ENCODE measurements at regions not wholly inside any gene's neighbourhood (a gene's known extent, or its start where the extent isn't known, plus 50 kb on each side); places are given as distances from the start of the nearest gene placed in this dataset.

DNA sequence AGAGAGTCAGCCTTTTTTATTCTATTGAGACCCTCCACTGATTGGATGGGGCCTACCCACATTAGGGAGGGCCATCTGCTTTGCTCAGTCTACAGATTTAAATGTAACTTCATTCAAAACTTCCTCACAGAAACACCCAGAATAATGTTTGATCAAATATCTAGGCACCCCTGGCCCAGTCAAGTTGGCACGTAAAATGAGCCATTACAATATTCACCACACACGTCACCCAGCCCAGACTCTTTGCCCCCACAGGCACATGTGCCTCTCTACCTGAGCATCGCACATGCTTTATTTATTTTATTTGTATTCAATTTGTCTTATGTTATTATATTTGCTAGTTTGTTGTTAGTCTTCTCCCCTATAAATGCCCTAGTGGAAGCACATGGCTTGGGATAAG, 70.9 kb upstream of the EYA2 start:
- DNase-seq (ENCODE audit: low spot score) (no peak), ATAC-seq (no peak)
- peaks cover 34 to 54% of the 10 kb centered on the region in 2 donors for H3K27me3 Mint-ChIP-seq
- no peak overlapping the region for H3K27ac Mint-ChIP-seq
- no peaks in the 10 kb centered on the region for H3K9me3 Mint-ChIP-seq
- H3K4me3 Mint-ChIP-seq = no peak overlapping the region
- H3K4me1 Mint-ChIP-seq (ENCODE audit: low read depth in 2 of 2) = no peaks in the 10 kb centered on the region
- no peaks in the 10 kb centered on the region for H3K36me3 Mint-ChIP-seq

DNA sequence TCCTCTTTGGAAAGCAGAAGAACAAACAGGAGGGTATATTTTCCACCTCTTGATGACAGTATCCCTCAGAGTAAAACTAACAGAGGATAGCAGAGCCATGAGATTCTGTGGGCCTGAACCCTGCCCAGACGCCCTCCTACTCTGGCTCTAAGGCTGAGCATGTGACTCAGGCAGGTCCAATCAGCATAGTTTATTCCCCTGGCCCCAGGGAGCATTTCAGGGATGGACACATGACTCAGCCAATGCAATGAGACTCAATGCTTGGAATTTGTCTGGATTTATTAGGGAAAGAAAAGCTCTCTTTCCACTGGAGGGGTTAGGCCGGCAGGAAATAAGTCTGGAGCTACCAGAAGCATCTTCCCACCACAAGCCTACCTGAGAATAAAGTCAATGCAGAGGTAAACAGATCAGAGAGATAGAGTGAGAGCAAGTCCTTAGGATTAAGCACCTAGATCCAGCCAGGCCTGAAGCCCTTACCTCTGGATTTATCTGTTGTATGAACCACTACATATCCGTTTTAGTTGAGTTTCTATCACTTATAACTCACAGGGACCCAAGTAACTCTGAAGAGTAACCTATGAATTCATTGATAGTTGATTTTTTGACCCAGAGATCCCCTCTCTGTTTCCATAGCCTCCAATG, 68.2 kb upstream of the EYA2 start:
- no peak for ATAC-seq
- no peak overlapping the region for H3K27ac Mint-ChIP-seq
- peaks cover 31 to 47% of the 10 kb centered on the region in 2 donors for H3K27me3 Mint-ChIP-seq
- no peak overlapping the region for H3K4me3 Mint-ChIP-seq
- DNase-seq (ENCODE audit: low spot score) = no peak
- no peaks in the 10 kb centered on the region for H3K9me3 Mint-ChIP-seq
- H3K4me1 Mint-ChIP-seq (ENCODE audit: low read depth in 2 of 2) = no peaks in the 10 kb centered on the region
- H3K36me3 Mint-ChIP-seq = no peaks in the 10 kb centered on the region

GRCh38 chr20:46827718-46828458, 66.8 kb upstream of the EYA2 start:
- ATAC-seq = no peak

GRCh38 chr20:46828471-46828870, 66.2 kb upstream of the EYA2 start:
- no peak for DNase-seq (ENCODE audit: low spot score)
- H3K27ac Mint-ChIP-seq = no peak overlapping the region
- H3K36me3 Mint-ChIP-seq = no peaks in the 10 kb centered on the region
- H3K4me1 Mint-ChIP-seq (ENCODE audit: low read depth in 2 of 2) = no peaks in the 10 kb centered on the region
- no peaks in the 10 kb centered on the region for H3K9me3 Mint-ChIP-seq
- no peak for ATAC-seq
- H3K4me3 Mint-ChIP-seq = no peak overlapping the region
- peaks cover 29 to 49% of the 10 kb centered on the region in 2 donors for H3K27me3 Mint-ChIP-seq

More at GRCh38 chr20:46827718-46828458, 66.8 kb upstream of the EYA2 start:
- no peak overlapping the region for H3K4me3 Mint-ChIP-seq
- no peak overlapping the region for H3K27ac Mint-ChIP-seq
- H3K36me3 Mint-ChIP-seq = no peaks in the 10 kb centered on the region
- DNase-seq (ENCODE audit: low spot score) = no peak
- no peaks in the 10 kb centered on the region for H3K4me1 Mint-ChIP-seq (ENCODE audit: low read depth in 2 of 2)
- peaks cover 29 to 46% of the 10 kb centered on the region in 2 donors for H3K27me3 Mint-ChIP-seq
- H3K9me3 Mint-ChIP-seq = no peaks in the 10 kb centered on the region

GRCh38 chr20:46830886-46831632, 63.6 kb upstream of the EYA2 start:
- H3K27me3 Mint-ChIP-seq = peaks cover 18 to 38% of the 10 kb centered on the region in 2 donors
- H3K36me3 Mint-ChIP-seq = no peaks in the 10 kb centered on the region
- no peak overlapping the region for H3K4me3 Mint-ChIP-seq
- DNase-seq (ENCODE audit: low spot score) (no peak), ATAC-seq (no peak)
- H3K4me1 Mint-ChIP-seq (ENCODE audit: low read depth in 2 of 2) = no peaks in the 10 kb centered on the region
- no peaks in the 10 kb centered on the region for H3K9me3 Mint-ChIP-seq
- H3K27ac Mint-ChIP-seq = no peak overlapping the region

DNA sequence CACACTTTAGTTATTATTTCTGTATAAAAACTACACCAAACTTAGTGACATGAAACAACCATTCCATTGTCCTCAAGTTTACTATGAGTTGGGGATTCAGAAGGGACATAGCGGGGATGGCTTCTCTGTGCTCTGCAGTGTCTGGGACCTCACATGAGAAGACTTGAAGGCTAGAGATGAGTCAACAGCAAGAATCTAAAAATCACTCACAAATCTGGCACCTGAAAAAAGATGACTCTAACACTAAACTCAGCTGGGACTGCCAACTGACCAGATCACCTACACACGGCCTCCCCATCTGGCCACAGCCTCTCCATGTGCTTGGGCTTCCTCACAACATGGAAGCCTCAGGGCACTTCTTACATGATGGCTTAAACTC, 63.0 kb upstream of the EYA2 start:
- ATAC-seq = no peak
- no peak overlapping the region for H3K27ac Mint-ChIP-seq
- DNase-seq (ENCODE audit: low spot score) = no peak

GRCh38 chr20:46832555-46832954, 62.1 kb upstream of the EYA2 start:
- Mint-ChIP-seq H3K27me3 (peaks cover 21 to 47% of the 10 kb centered on the region in 2 donors), H3K4me1 (ENCODE audit: low read depth in 2 of 2) (no peaks in the 10 kb centered on the region), H3K4me3 (no peak overlapping the region), H3K36me3 (no peaks in the 10 kb centered on the region), H3K27ac (no peak overlapping the region), H3K9me3 (no peaks in the 10 kb centered on the region)
- ATAC-seq = no peak
- no peak for DNase-seq (ENCODE audit: low spot score)

More for the DNA sequence above, 63.0 kb upstream of the EYA2 start:
- Mint-ChIP-seq H3K9me3 (no peaks in the 10 kb centered on the region), H3K27me3 (peaks cover 20 to 44% of the 10 kb centered on the region in 2 donors), H3K4me3 (no peak overlapping the region), H3K4me1 (ENCODE audit: low read depth in 2 of 2) (no peaks in the 10 kb centered on the region), H3K36me3 (no peaks in the 10 kb centered on the region)

DNA sequence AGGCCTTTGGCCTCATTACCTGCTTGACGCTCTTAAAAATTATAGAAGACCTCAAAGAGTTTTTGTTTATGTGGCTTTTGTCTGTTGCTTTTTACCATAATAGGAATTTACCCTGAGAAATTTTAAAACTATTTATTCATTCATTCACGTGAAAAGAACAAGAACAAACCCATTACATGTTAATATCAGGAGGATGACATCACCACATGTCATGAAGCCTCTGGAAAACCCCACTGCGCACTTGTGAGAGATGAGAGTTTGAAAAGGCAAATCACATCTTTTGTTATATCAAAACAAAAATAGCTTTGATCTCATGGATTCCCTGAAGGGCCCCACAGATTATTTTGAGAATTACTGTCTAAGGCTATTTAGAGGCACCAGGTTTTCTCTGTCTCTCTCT, 61.3 kb upstream of the EYA2 start:
- no peak overlapping the region for H3K4me3 Mint-ChIP-seq
- no peak overlapping the region for H3K27ac Mint-ChIP-seq
- H3K4me1 Mint-ChIP-seq (ENCODE audit: low read depth in 2 of 2) = no peaks in the 10 kb centered on the region
- DNase-seq (ENCODE audit: low spot score) (no peak), ATAC-seq (no peak)
- H3K36me3 Mint-ChIP-seq = no peaks in the 10 kb centered on the region
- no peaks in the 10 kb centered on the region for H3K9me3 Mint-ChIP-seq
- H3K27me3 Mint-ChIP-seq = peaks cover 14 to 44% of the 10 kb centered on the region in 2 donors

- Mint-ChIP-seq H3K4me3 (no peak overlapping the region), H3K36me3 (no peaks in the 10 kb centered on the region), H3K27ac (no peak overlapping the region)
Observed at GRCh38 chr20:46835418-46835817, 59.2 kb upstream of the EYA2 start.

DNA sequence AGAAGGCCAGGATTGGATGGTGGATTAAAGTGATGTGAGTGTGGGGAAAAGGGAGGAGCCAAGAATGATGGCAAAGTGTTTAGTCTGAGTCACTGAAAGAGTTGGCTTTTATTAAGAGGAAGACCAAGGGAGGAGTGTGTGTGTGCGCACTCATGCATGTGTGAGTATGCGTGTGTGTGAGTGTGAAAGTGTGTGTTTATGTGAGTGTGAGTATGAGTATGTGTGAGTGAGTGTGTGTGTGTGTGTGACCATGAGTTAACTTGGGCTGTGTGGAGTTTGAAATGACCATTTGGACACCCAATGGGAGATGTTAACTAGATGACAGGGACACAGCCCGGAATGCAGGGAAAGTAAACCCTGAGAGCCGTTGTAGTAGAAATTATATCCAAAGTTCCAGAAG, 57.6 kb upstream of the EYA2 start:
- no peaks in the 10 kb centered on the region for H3K9me3 Mint-ChIP-seq
- ATAC-seq (no peak), DNase-seq (ENCODE audit: low spot score) (no peak)
- no peak overlapping the region for H3K4me3 Mint-ChIP-seq
- no peaks in the 10 kb centered on the region for H3K4me1 Mint-ChIP-seq (ENCODE audit: low read depth in 2 of 2)
- H3K27me3 Mint-ChIP-seq = peaks cover 13 to 46% of the 10 kb centered on the region in 2 donors
- H3K36me3 Mint-ChIP-seq = no peaks in the 10 kb centered on the region
- no peak overlapping the region for H3K27ac Mint-ChIP-seq

More at GRCh38 chr20:46835418-46835817, 59.2 kb upstream of the EYA2 start:
- Mint-ChIP-seq H3K9me3 (no peaks in the 10 kb centered on the region), H3K4me1 (ENCODE audit: low read depth in 2 of 2) (no peaks in the 10 kb centered on the region), H3K27me3 (peaks cover 10 to 36% of the 10 kb centered on the region in 2 donors)
- ATAC-seq (no peak), DNase-seq (ENCODE audit: low spot score) (no peak)

GRCh38 chr20:46838011-46838410, 56.6 kb upstream of the EYA2 start:
- no peak for DNase-seq (ENCODE audit: low spot score)
- H3K4me3 Mint-ChIP-seq = no peak overlapping the region
- no peaks in the 10 kb centered on the region for H3K9me3 Mint-ChIP-seq
- no peak overlapping the region for H3K27ac Mint-ChIP-seq
- no peaks in the 10 kb centered on the region for H3K36me3 Mint-ChIP-seq
- no peaks in the 10 kb centered on the region for H3K4me1 Mint-ChIP-seq (ENCODE audit: low read depth in 2 of 2)
- ATAC-seq = no peak
- H3K27me3 Mint-ChIP-seq = peaks cover 14 to 48% of the 10 kb centered on the region in 2 donors

- ATAC-seq (no peak), DNase-seq (ENCODE audit: low spot score) (no peak)
- no peaks in the 10 kb centered on the region for H3K4me1 Mint-ChIP-seq (ENCODE audit: low read depth in 2 of 2)
- H3K36me3 Mint-ChIP-seq = no peaks in the 10 kb centered on the region
- H3K27ac Mint-ChIP-seq = no peak overlapping the region
- peaks cover 11 to 41% of the 10 kb centered on the region in 2 donors for H3K27me3 Mint-ChIP-seq
- no peak overlapping the region for H3K4me3 Mint-ChIP-seq
- H3K9me3 Mint-ChIP-seq = no peaks in the 10 kb centered on the region
Observed at GRCh38 chr20:46840054-46840729, 54.5 kb upstream of the EYA2 start.
